ENCODE measurements at regions not wholly inside any gene's neighbourhood (a gene's known extent, or its start where the extent isn't known, plus 50 kb on each side); places are given as distances from the start of the nearest gene placed in this dataset.

DNA sequence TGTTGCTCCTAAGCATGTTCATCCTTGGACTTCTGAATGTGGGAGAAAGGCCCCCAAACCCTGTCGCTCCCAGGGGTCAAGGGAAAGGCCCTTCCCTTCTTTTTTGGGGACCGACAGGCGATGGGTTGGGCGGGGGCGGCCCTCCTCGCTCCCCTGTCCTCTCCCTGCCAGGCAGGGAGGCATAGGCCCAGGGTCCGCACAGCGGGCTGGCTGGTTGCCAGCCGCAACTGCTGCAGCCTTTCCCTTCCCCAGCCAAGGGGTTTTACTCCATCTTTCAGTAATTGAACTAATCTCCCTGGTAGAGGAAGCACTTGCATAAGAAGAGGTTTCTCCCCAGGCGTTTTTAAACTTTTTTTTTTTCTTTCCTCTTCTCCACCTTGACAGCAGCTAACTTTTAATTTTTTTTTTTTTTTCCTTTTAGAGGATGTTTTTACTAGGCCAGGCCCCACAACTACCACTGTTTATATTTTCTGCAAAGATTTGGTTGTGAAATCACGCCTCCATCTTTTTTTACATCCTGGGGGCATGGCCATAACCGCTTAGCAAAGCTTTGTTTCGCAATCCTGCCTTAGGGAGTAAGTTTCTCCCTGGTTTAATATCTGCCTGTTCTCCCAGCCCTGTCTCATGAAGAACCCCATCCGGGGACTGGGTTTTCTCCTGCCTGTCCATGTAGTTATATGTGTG lies 216.9 kb upstream of the ZNF608 start:
- TF ChIP-seq POLR2A (IDR thresholded peaks at IDR 0.05): no peak
- TF ChIP-seq, protein P1, sequence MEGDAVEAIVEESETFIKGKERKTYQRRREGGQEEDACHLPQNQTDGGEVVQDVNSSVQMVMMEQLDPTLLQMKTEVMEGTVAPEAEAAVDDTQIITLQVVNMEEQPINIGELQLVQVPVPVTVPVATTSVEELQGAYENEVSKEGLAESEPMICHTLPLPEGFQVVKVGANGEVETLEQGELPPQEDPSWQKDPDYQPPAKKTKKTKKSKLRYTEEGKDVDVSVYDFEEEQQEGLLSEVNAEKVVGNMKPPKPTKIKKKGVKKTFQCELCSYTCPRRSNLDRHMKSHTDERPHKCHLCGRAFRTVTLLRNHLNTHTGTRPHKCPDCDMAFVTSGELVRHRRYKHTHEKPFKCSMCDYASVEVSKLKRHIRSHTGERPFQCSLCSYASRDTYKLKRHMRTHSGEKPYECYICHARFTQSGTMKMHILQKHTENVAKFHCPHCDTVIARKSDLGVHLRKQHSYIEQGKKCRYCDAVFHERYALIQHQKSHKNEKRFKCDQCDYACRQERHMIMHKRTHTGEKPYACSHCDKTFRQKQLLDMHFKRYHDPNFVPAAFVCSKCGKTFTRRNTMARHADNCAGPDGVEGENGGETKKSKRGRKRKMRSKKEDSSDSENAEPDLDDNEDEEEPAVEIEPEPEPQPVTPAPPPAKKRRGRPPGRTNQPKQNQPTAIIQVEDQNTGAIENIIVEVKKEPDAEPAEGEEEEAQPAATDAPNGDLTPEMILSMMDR (IDR thresholded peaks at IDR 0.05): no peak

Measured in sigmoid colon (tissue), 3 donors.